ENCODE measurements at regions not wholly inside any gene's neighbourhood (a gene's known extent, or its start where the extent isn't known, plus 50 kb on each side); places are given as distances from the start of the nearest gene placed in this dataset.

- H3K4me3 ChIP-seq (ENCODE audit: low read depth, low read length), result no peak overlapping the region
- TF ChIP-seq CTCF (IDR thresholded peaks at IDR 0.05; ENCODE audit: insufficient read depth, low read length, poor library complexity, severe bottlenecking), result no peak
- DNase-seq (ENCODE audit: low read depth), result no peak
- no peaks in the 10 kb centered on the region for H3K36me3 ChIP-seq (ENCODE audit: control insufficient read depth, insufficient read depth, low read length)
- H3K27me3 ChIP-seq (ENCODE audit: control insufficient read depth, insufficient read depth, low read length), result no peaks in the 10 kb centered on the region
These were observed 136.5 kb downstream of the SPATA18 start for GRCh38 chr4:52187603-52188002.

- Histone ChIP-seq H3K27me3 (ENCODE audit: control insufficient read depth, insufficient read depth, low read length) (no peaks in the 10 kb centered on the region), H3K36me3 (ENCODE audit: control insufficient read depth, insufficient read depth, low read length) (no peaks in the 10 kb centered on the region), H3K4me3 (ENCODE audit: low read depth, low read length) (no peak overlapping the region)
- no peak for TF ChIP-seq CTCF (IDR thresholded peaks at IDR 0.05; ENCODE audit: insufficient read depth, low read length, poor library complexity, severe bottlenecking)
- no peak for DNase-seq (ENCODE audit: low read depth)
These were observed 140.9 kb downstream of the SPATA18 start for GRCh38 chr4:52192001-52192400.

- TF ChIP-seq CTCF (IDR thresholded peaks at IDR 0.05; ENCODE audit: insufficient read depth, low read length, poor library complexity, severe bottlenecking), result no peak
- peak; percentile 14 for DNase-seq (ENCODE audit: low read depth)
- H3K4me3 ChIP-seq (ENCODE audit: low read depth, low read length), result no peak overlapping the region
- H3K36me3 ChIP-seq (ENCODE audit: control insufficient read depth, insufficient read depth, low read length), result no peaks in the 10 kb centered on the region
- H3K27me3 ChIP-seq (ENCODE audit: control insufficient read depth, insufficient read depth, low read length), result no peaks in the 10 kb centered on the region
These were observed 141.6 kb downstream of the SPATA18 start for GRCh38 chr4:52192721-52193135.

- H3K27me3 ChIP-seq (ENCODE audit: control insufficient read depth, insufficient read depth, low read length), result no peaks in the 10 kb centered on the region
- H3K4me3 ChIP-seq (ENCODE audit: low read depth, low read length), result no peak overlapping the region
- no peak for TF ChIP-seq CTCF (IDR thresholded peaks at IDR 0.05; ENCODE audit: insufficient read depth, low read length, poor library complexity, severe bottlenecking)
- H3K36me3 ChIP-seq (ENCODE audit: control insufficient read depth, insufficient read depth, low read length), result no peaks in the 10 kb centered on the region
- no peak for DNase-seq (ENCODE audit: low read depth)
These were observed 144.8 kb downstream of the SPATA18 start for GRCh38 chr4:52195869-52196268.

- Histone ChIP-seq H3K4me3 (ENCODE audit: low read depth, low read length) (no peak overlapping the region), H3K36me3 (ENCODE audit: control insufficient read depth, insufficient read depth, low read length) (no peaks in the 10 kb centered on the region), H3K27me3 (ENCODE audit: control insufficient read depth, insufficient read depth, low read length) (no peaks in the 10 kb centered on the region)
- no peak for TF ChIP-seq CTCF (IDR thresholded peaks at IDR 0.05; ENCODE audit: insufficient read depth, low read length, poor library complexity, severe bottlenecking)
- no peak for DNase-seq (ENCODE audit: low read depth)
These were observed 145.6 kb downstream of the SPATA18 start for GRCh38 chr4:52196606-52197130.

GRCh38 chr4:52197306-52197705 lies 146.2 kb downstream of the SPATA18 start:
- Histone ChIP-seq H3K36me3 (ENCODE audit: control insufficient read depth, insufficient read depth, low read length) (no peaks in the 10 kb centered on the region), H3K27me3 (ENCODE audit: control insufficient read depth, insufficient read depth, low read length) (no peaks in the 10 kb centered on the region), H3K4me3 (ENCODE audit: low read depth, low read length) (no peak overlapping the region)
- no peak for DNase-seq (ENCODE audit: low read depth)
- TF ChIP-seq CTCF (IDR thresholded peaks at IDR 0.05; ENCODE audit: insufficient read depth, low read length, poor library complexity, severe bottlenecking), result no peak
